DOHH2 (cell line): ENCODE measurements at regions not wholly inside any gene's neighbourhood (a gene's known extent, or its start where the extent isn't known, plus 50 kb on each side); places are given as distances from the start of the nearest gene placed in this dataset.

Source experiments
- H3F3A ChIP-seq: fragments of 200-600 bp; sonication (generic), shearing (Covaris generic); 2 replicates; pipeline ENCODE4 v1.6.0; 2016; ENCODE audit warnings: antibody characterized with exemption, mild to moderate bottlenecking; ENCODE audit not compliant: control insufficient read depth, insufficient read depth
- H3K27ac ChIP-seq: fragments of 200-600 bp; sonication (generic); 2 replicates; pipeline ENCODE4 v1.5.1; 2014; ENCODE audit warnings: low read depth, mild to moderate bottlenecking, low read length, moderate library complexity
- H3K27me3 ChIP-seq: fragments of 200-600 bp; sonication (generic); 2 replicates; pipeline ENCODE4 v1.6.1; 2014; ENCODE audit warnings: mild to moderate bottlenecking, low read length, mixed read lengths; ENCODE audit not compliant: control insufficient read depth
- H3K36me3 ChIP-seq: fragments of 200-600 bp; sonication (generic); 2 replicates; pipeline ENCODE4 v1.6.1; 2014; ENCODE audit warnings: mild to moderate bottlenecking, low read length, moderate library complexity, mixed read lengths; ENCODE audit not compliant: control insufficient read depth
- H3K4me1 ChIP-seq: fragments of 200-600 bp; sonication (generic); 2 replicates; pipeline ENCODE4 v1.6.1; 2014; ENCODE audit warnings: mild to moderate bottlenecking, low read length, mixed read lengths; ENCODE audit not compliant: control insufficient read depth
- H3K4me2 ChIP-seq: fragments of 200-600 bp; sonication (generic); 2 replicates; pipeline ENCODE4 v1.6.0; 2014; ENCODE audit warnings: mild to moderate bottlenecking, low read length, moderate library complexity
- H3K4me3 ChIP-seq: fragments of 200-600 bp; sonication (generic); 2 replicates; pipeline ENCODE4 v1.5.1; 2014; ENCODE audit warnings: mild to moderate bottlenecking, low read length, mixed read lengths
- H3K79me2 ChIP-seq: fragments of 200-600 bp; sonication (generic); 2 replicates; pipeline ENCODE4 v1.6.1; 2014; ENCODE audit warnings: mild to moderate bottlenecking, low read length, mixed read lengths; ENCODE audit not compliant: control insufficient read depth
- H3K9me2 ChIP-seq: fragments of 200-600 bp; sonication (generic); replicated peaks from 2 replicates; pipeline ENCODE4 v1.6.1; 2014; ENCODE audit warnings: mild to moderate bottlenecking, low read length, mixed read lengths; ENCODE audit not compliant: control insufficient read depth
- H3K9me3 ChIP-seq: fragments of 200-600 bp; sonication (generic); 2 replicates; pipeline ENCODE4 v1.6.1; 2014; ENCODE audit warnings: antibody characterized with exemption, low read length, mixed read lengths; ENCODE audit not compliant: control insufficient read depth, insufficient read depth
- H4K20me1 ChIP-seq: fragments of 200-600 bp; sonication (generic); 2 replicates; pipeline ENCODE4 v1.6.0; 2014; ENCODE audit warnings: low read depth, mild to moderate bottlenecking, antibody characterized with exemption, low read length, moderate library complexity; ENCODE audit not compliant: control insufficient read depth, insufficient read depth
- CTCF ChIP-seq: fragments of 200-600 bp; sonication (generic); IDR thresholded peaks from one replicate; pipeline ENCODE4 v1.5.1; 2014; ENCODE audit warnings: antibody characterized with exemption, mild to moderate bottlenecking, low read depth, low read length; ENCODE audit not compliant: poor library complexity, severe bottlenecking
- EZH2phosphoT487 ChIP-seq: fragments of 200-600 bp; sonication (generic); IDR thresholded peaks from 2 replicates; pipeline ENCODE4 v1.6.1; 2017; ENCODE audit warnings: borderline replicate concordance, mild to moderate bottlenecking, antibody characterized with exemption, low read length, moderate library complexity, mixed read lengths

- no peaks in the 10 kb centered on the region for H3F3A ChIP-seq
- H3K4me2 ChIP-seq = no peak overlapping the region
- H3K79me2 ChIP-seq = no peaks in the 10 kb centered on the region
- no peak overlapping the region for H3K27ac ChIP-seq
- no peaks in the 10 kb centered on the region for H3K36me3 ChIP-seq
- H3K9me2 ChIP-seq = no peaks in the 10 kb centered on the region
- no peaks in the 10 kb centered on the region for H3K9me3 ChIP-seq
- TF ChIP-seq CTCF (no peak), EZH2phosphoT487 (no peak)
- no peak overlapping the region for H3K4me3 ChIP-seq
- H3K27me3 ChIP-seq = no peaks in the 10 kb centered on the region
- no peaks in the 10 kb centered on the region for H4K20me1 ChIP-seq
- no peaks in the 10 kb centered on the region for H3K4me1 ChIP-seq
Measured at GRCh38 chr13:73531014-73531413, 472.2 kb downstream of the KLF5 start.

GRCh38 chr13:73522937-73523336 lies 464.1 kb downstream of the KLF5 start:
- Histone ChIP-seq H3K27me3 (no peaks in the 10 kb centered on the region), H3K79me2 (no peaks in the 10 kb centered on the region), H3K9me3 (no peaks in the 10 kb centered on the region), H3K27ac (no peak overlapping the region), H3K4me1 (no peaks in the 10 kb centered on the region), H3K9me2 (no peaks in the 10 kb centered on the region), H3F3A (no peaks in the 10 kb centered on the region), H3K36me3 (no peaks in the 10 kb centered on the region), H4K20me1 (no peaks in the 10 kb centered on the region), H3K4me2 (no peak overlapping the region), H3K4me3 (no peak overlapping the region)
- TF ChIP-seq CTCF = no peak

- Histone ChIP-seq H3K4me1 (no peaks in the 10 kb centered on the region), H3K9me2 (no peaks in the 10 kb centered on the region), H3K36me3 (no peaks in the 10 kb centered on the region), H4K20me1 (no peaks in the 10 kb centered on the region), H3K4me3 (no peak overlapping the region), H3K79me2 (no peaks in the 10 kb centered on the region), H3K4me2 (no peak overlapping the region), H3F3A (no peaks in the 10 kb centered on the region), H3K27ac (no peak overlapping the region), H3K27me3 (no peaks in the 10 kb centered on the region), H3K9me3 (no peaks in the 10 kb centered on the region)
- TF ChIP-seq CTCF (no peak), EZH2phosphoT487 (no peak)
Measured at GRCh38 chr13:73521985-73522524, 463.2 kb downstream of the KLF5 start.

DNA sequence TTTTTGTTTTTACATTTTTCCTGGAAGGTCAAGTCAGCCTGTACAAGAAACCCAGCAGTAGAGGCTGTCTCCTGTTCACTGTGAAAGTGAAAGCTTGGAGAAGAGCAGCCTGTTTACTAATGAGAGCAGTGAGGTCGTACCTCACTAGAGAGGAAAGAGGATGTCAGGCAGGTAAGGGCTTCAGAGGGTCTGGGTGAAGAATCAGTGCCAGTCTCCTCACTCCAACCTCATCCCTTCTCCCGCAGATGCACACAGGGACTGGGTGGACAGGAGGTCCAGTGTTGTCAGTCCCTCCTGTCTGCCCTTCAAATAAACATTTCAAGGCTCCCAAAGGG lies 462.5 kb downstream of the KLF5 start:
- H4K20me1 ChIP-seq = no peaks in the 10 kb centered on the region
- no peaks in the 10 kb centered on the region for H3K4me1 ChIP-seq
- no peak for TF ChIP-seq EZH2phosphoT487
- TF ChIP-seq CTCF = no peak
- H3F3A ChIP-seq = no peaks in the 10 kb centered on the region
- no peaks in the 10 kb centered on the region for H3K36me3 ChIP-seq
- no peak overlapping the region for H3K27ac ChIP-seq
- H3K9me2 ChIP-seq = no peaks in the 10 kb centered on the region
- H3K4me2 ChIP-seq = no peak overlapping the region
- no peaks in the 10 kb centered on the region for H3K79me2 ChIP-seq
- no peaks in the 10 kb centered on the region for H3K9me3 ChIP-seq
- H3K4me3 ChIP-seq = no peak overlapping the region
- no peaks in the 10 kb centered on the region for H3K27me3 ChIP-seq
